ENCODE measurements at regions not wholly inside any gene's neighbourhood (a gene's known extent, or its start where the extent isn't known, plus 50 kb on each side); places are given as distances from the start of the nearest gene placed in this dataset.

- no peak for DNase-seq
Observed at GRCh38 chr17:77399319-77399957, 258.7 kb downstream of the SEC14L1 start.

DNA sequence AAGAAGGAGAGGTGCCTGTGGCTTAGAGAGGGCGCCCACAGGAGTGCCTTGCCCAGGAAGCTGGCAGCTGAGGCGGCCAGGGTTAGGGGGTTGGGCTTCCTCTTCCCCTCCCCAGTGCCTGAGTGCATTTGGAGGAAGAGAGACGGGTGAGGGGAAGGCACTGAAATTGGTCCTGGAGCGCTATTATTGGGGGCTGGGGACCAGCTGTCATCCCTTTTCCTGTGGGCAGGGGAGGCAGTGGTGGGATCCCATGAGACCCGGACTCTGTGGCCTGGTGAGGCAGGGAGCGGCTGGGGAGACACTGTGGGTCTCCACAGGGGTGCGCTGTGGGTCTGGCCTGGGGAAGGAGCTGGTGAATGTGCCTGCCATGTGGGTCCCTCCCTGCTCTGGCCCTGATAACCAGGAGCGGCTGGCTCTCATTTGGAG is 259.7 kb downstream of the SEC14L1 start:
- peak; percentile 82 for DNase-seq

DNA sequence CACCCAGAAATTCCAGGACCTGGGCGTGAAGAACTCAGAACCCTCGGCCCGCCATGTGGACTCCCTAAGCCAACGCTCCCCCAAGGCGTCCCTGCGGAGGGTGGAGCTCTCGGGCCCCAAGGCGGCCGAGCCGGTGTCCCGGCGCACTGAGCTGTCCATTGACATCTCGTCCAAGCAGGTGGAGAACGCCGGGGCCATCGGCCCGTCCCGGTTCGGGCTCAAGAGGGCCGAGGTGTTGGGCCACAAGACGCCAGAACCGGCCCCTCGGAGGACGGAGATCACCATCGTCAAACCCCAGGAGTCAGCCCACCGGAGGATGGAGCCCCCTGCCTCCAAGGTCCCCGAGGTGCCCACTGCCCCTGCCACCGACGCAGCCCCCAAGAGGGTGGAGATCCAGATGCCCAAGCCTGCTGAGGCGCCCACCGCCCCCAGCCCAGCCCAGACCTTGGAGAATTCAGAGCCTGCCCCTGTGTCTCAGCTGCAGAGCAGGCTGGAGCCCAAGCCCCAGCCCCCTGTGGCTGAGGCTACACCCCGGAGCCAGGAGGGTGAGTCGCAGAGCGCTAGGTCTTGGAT is 261.5 kb downstream of the SEC14L1 start:
- DNase-seq = no peak

DNA sequence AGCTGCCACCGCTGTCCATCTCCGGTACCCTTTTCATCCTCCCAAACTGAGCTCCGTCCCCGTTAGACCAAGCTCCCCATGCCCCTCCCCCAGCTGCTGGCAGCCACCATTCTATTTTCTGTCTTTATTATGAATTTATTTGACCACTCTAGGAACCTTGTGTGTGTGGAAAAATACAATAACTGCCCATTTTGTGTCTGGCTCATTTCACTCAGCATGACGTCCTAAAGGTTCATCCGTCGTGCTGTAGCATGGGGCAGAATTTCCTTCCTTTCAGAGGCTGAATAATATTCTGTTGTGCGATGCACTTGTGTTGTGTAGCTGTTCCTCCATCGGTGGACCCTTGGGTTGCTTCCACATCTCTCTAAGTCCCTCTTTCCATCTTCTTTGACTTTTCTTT is 263.1 kb downstream of the SEC14L1 start:
- no peak for DNase-seq

GRCh38 chr17:77404812-77405581 is 264.2 kb downstream of the SEC14L1 start:
- DNase-seq = peak; percentile 87

DNA sequence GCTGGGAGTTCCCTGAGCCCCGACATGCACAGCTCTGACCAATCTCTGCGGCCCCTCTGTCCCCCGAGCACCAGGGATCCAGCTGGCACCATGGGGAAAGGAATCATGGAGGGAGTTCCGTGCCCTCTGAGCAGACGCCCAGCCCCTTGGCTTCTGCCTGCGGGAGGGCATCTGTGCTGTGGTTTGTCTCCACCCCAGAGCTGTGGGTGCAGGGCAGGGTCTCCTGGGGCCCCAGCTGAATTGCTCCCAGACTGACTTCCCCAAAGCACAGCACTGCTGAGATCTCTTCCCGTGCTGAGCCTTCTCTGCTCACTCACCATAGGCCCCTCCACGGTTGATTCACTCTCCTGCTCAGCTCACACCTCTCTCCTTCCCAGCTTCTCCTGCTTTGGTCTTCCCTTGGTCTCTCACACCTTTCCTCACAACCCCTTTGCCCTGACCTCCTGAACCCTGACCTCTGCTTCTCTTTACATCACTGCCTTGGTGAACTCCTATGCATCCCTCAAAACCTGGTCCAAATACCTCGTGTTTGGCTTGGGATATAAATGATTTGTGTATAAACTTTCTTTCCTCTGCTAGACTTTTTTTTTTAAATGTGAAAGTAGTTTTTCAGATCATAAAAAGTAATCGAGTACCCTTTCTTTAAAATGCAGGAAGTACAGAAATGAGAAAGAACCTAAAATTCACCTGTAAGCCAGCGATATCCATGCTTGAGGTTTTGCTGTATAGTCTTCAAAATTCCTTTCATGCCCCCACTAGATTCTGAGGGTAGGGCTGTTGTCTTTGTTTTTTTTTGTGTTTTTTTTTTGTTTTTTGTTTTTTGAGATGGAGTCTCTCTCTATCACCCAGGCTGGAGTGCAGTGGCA is 265.3 kb downstream of the SEC14L1 start:
- DNase-seq = no peak

DNA sequence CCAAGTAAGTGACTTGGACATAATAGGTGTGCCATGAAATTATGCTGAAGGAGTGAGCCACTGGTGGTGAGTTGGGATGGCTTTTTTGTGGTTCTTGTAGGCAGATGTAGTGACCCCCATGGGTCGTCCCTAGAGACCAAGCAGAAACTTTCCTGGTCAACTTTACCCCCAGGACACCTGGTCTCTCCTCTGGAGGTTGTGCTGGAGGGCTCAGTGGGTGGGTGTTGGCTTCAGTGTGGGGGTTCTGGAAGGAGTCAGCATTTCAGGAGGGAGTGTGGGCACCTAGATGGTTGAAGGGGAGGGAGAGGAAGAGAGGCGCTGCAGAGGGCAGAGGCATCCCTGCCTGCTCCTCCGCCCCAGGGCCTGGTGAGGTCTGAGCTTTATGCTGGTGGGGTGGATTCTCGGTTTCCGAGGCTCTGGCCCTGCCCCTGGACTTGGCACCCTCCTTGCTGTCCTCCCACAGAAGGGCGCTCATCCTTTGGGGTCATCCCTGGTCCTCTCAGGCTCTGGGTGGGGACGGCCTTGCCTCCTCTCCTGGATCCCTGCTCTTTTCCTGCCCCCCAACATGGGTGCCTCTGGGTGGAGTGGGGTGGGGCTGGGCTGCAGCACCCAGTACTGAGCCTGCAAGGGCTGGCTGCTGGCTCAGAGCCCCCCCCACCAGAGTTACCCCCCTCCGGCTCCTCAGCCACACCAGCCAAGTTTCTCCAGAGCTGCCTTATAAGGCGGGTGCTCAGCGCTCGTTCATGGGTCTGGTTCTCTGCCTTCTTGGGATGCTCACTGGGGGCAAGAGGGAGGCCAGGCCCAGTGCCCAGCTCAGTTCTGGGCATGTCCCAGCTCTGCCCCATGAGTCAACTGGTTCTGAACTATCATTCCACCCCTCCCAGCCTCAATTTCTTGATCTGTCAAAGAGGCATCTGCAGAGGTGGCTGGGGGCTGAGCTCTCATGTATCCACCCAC is 266.8 kb downstream of the SEC14L1 start:
- no peak for DNase-seq

DNA sequence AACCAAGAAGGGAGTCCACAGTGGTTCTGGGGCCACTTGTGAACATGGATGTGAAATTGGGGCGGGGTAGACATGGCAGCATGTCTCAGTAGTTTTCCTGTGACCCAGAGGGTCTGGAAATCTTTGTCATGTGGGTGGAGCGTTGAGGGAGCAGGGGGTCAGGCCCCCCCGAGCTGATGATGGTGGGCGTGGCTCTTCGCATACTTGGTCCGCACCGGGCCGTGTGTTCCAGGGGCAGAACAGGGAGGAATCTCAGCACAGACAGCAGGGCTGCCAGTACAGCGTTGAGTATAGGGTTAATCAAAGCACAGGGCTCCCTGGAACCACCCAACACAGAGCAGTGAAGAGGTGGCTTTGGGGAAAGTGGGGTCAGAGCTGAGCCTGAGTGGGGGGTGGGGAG is 267.5 kb downstream of the SEC14L1 start:
- DNase-seq = no peak

DNA sequence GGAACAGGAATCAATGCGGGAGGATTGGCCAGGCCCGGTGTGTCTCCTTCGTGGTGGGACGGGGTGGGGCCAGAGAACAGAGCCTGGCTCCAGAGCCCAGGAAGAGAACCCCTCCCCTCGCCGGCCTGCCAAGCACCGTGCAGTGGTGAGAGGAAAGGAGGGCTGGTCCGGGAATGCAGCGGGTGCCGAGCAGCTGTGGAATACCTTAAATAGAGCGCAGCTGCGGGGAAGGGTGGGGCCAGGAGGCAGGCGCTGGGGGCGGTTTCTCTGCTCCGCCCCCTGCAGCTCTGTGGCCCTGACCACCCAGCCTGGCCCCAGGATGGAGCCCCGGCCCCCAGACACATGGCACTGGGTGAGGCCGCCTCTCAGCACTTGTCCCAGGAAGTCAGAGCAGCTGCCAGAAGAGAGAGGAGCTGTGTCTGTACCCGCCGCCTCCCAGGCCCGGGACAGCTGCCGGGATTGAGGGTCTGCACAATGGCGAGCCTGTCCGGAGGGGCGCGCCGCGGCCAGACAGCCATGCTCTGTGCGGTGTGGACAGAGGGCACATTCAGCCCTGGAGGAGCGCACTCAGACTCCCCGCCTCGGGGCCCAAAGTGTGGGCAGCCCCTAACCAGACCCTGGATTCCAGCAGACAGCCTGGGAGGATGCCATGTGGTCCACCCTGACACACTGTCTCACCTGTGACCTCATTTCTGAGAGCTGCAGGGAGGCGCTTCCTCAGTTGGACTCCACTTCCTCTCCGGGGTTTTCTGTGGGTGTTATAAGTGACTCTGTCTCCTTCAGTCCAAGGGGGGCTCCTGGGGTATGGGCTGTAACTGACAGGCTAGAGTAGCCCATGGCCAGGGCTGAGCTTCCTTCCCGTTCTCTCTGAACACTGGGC is 268.8 kb downstream of the SEC14L1 start:
- no peak for DNase-seq

DNA sequence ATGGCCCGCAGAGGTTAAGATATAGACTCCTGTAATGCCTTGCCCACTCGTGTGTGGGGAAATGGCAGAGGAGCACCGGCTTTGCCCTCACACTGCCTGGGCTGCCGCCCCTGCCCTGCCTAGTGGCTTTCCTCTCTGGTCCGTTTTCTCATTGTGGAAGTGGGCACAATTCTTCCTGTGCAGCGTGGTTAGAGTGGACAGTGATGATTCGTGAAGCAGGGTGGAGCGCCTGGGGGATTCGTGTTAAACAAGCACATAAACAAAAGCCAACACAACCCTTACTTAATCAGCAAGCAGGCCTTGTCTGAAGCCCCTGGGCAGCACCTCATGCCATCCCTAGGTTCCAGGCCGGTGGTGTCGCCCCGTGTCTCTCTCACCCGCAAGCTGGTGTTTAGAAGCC is 269.7 kb downstream of the SEC14L1 start:
- no peak for DNase-seq

DNA sequence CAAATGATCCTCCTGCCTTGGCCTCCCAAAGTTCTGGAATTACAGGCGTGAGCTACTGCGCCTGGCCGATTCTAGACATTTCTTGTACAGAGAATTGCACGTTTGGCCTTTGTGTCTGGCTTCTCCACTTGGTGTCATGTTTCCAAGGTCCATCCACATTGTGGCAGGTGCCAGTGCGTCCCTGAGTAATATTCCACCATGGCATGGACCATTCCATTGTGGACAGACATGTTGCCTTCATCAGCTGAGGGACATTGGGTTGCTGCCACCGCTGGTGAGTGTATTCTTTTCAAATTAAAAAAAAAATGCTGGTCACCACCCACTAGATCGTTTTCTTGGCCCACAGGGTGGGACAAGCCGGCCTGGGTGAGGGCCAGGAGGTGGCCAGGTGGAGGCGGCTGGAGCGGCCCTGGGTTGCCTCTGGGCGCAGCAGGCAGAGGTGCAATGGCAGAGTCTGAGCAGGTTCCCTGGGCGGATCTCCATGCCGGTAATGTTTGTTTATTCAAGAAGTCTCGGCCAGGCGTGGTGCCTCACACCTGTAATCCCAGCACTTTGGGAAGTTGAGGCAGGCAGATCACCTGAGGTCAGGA is 274.1 kb downstream of the SEC14L1 start:
- no peak for DNase-seq

GRCh38 chr17:77416105-77416713 is 275.4 kb downstream of the SEC14L1 start:
- DNase-seq = no peak

DNA sequence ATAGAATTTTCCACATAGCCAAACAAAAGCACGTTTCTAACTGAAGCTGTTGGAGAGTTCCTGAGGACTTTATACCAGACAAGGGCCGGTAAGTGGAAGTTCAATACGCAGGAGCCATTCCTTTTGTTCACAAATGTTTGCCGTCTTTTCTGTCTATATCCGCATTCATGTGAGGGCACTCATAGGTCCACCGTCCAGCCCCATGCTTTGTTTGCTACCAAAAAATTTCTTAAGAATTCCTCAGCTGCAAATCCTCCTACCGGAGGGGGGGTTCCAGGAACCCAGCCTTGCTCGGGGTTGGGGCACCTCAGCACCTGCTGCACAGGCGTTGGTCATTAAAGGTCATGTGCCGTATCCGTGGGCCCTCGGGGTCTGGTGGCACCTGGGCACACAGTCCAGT is 276.8 kb downstream of the SEC14L1 start:
- DNase-seq = no peak

DNA sequence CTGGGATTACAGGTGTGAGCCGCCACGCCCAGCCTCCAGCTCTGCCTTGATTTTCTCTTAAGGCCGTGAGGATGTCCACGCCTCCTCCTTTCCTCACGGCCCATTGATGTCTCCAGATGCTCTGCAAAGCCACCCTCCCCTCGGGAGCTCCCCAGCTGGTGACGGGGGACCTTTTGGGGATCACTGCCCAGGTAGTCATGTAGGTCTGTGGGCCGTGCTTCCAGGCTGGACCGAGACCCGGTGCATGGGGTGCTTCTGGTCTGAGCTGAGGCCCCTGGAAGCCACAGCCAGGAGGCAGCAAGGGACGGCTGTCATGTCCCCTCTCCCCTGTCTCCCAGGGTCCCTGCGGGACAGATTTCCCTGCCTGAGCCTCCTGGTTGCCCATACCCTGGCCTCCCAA is 277.8 kb downstream of the SEC14L1 start:
- DNase-seq = no peak

GRCh38 chr17:77419095-77419494 is 278.3 kb downstream of the SEC14L1 start:
- DNase-seq = no peak

- DNase-seq = no peak
Observed at GRCh38 chr17:77419547-77420094, 278.9 kb downstream of the SEC14L1 start.

- no peak for DNase-seq
Observed at GRCh38 chr17:77420095-77420803, 279.5 kb downstream of the SEC14L1 start.

GRCh38 chr17:77420804-77421629 is 280.2 kb downstream of the SEC14L1 start:
- no peak for DNase-seq
